ENCODE measurements at regions not wholly inside any gene's neighbourhood (a gene's known extent, or its start where the extent isn't known, plus 50 kb on each side); places are given as distances from the start of the nearest gene placed in this dataset.

GRCh38 chr1:187266051-187266450, 437.3 kb downstream of the PLA2G4A start:
- no peak for DNase-seq
- H3K4me1 Mint-ChIP-seq = no peaks in the 10 kb centered on the region
- no peak overlapping the region for H3K4me3 Mint-ChIP-seq
- no peaks in the 10 kb centered on the region for H3K36me3 Mint-ChIP-seq
- no peak for ATAC-seq
- no peaks in the 10 kb centered on the region for H3K9me3 Mint-ChIP-seq (ENCODE audit: low read depth)
- CTCF ChIA-PET = no interaction called here
- H3K27me3 Mint-ChIP-seq = no peaks in the 10 kb centered on the region
- no peak overlapping the region for H3K27ac Mint-ChIP-seq

- CTCF ChIA-PET = no interaction called here
- Mint-ChIP-seq H3K4me1 (no peaks in the 10 kb centered on the region), H3K4me3 (no peak overlapping the region), H3K27me3 (no peaks in the 10 kb centered on the region), H3K27ac (no peak overlapping the region), H3K9me3 (ENCODE audit: low read depth) (no peaks in the 10 kb centered on the region), H3K36me3 (no peaks in the 10 kb centered on the region)
- DNase-seq (no peak), ATAC-seq (no peak)
Observed at GRCh38 chr1:187267827-187268226, 439.1 kb downstream of the PLA2G4A start.

- no peak overlapping the region for H3K27ac Mint-ChIP-seq
- H3K9me3 Mint-ChIP-seq (ENCODE audit: low read depth) = no peaks in the 10 kb centered on the region
- no peaks in the 10 kb centered on the region for H3K27me3 Mint-ChIP-seq
- peaks cover 2% of the 10 kb centered on the region for H3K4me1 Mint-ChIP-seq
- ATAC-seq (no peak), DNase-seq (no peak)
- no peaks in the 10 kb centered on the region for H3K36me3 Mint-ChIP-seq
- H3K4me3 Mint-ChIP-seq = no peak overlapping the region
- CTCF ChIA-PET = no interaction called here
Observed at GRCh38 chr1:187270256-187270655, 441.5 kb downstream of the PLA2G4A start.

GRCh38 chr1:187275346-187275745, 446.6 kb downstream of the PLA2G4A start:
- no peak overlapping the region for H3K4me3 Mint-ChIP-seq
- DNase-seq (no peak), ATAC-seq (no peak)
- no peaks in the 10 kb centered on the region for H3K9me3 Mint-ChIP-seq (ENCODE audit: low read depth)
- CTCF ChIA-PET = no interaction called here
- H3K36me3 Mint-ChIP-seq = no peaks in the 10 kb centered on the region
- H3K27me3 Mint-ChIP-seq = no peaks in the 10 kb centered on the region
- no peak overlapping the region for H3K27ac Mint-ChIP-seq
- peaks cover 2% of the 10 kb centered on the region for H3K4me1 Mint-ChIP-seq

GRCh38 chr1:187275985-187276575, 447.3 kb downstream of the PLA2G4A start:
- ATAC-seq (no peak), DNase-seq (no peak)
- Mint-ChIP-seq H3K4me1 (peaks cover 2% of the 10 kb centered on the region), H3K9me3 (ENCODE audit: low read depth) (no peaks in the 10 kb centered on the region), H3K27ac (no peak overlapping the region), H3K27me3 (no peaks in the 10 kb centered on the region), H3K36me3 (no peaks in the 10 kb centered on the region), H3K4me3 (no peak overlapping the region)
- CTCF ChIA-PET = no interaction called here

GRCh38 chr1:187276677-187277076, 447.9 kb downstream of the PLA2G4A start:
- no peak for DNase-seq
- no peaks in the 10 kb centered on the region for H3K27me3 Mint-ChIP-seq
- no peaks in the 10 kb centered on the region for H3K9me3 Mint-ChIP-seq (ENCODE audit: low read depth)
- no peak overlapping the region for H3K4me3 Mint-ChIP-seq
- H3K36me3 Mint-ChIP-seq = no peaks in the 10 kb centered on the region
- CTCF ChIA-PET = no interaction called here
- ATAC-seq = no peak
- H3K4me1 Mint-ChIP-seq = peaks cover 2% of the 10 kb centered on the region
- no peak overlapping the region for H3K27ac Mint-ChIP-seq

- Mint-ChIP-seq H3K27me3 (no peaks in the 10 kb centered on the region), H3K4me3 (no peak overlapping the region), H3K9me3 (ENCODE audit: low read depth) (no peaks in the 10 kb centered on the region), H3K4me1 (peaks cover under 1% of the 10 kb centered on the region), H3K27ac (no peak overlapping the region), H3K36me3 (no peaks in the 10 kb centered on the region)
- DNase-seq (no peak), ATAC-seq (no peak)
- CTCF ChIA-PET = no interaction called here
Observed at GRCh38 chr1:187280031-187280430, 451.3 kb downstream of the PLA2G4A start.

GRCh38 chr1:187281085-187281484, 452.3 kb downstream of the PLA2G4A start:
- no peaks in the 10 kb centered on the region for H3K4me1 Mint-ChIP-seq
- H3K27ac Mint-ChIP-seq = no peak overlapping the region
- no peaks in the 10 kb centered on the region for H3K27me3 Mint-ChIP-seq
- DNase-seq = no peak
- H3K36me3 Mint-ChIP-seq = no peaks in the 10 kb centered on the region
- H3K4me3 Mint-ChIP-seq = no peak overlapping the region
- CTCF ChIA-PET = no interaction called here
- no peak for ATAC-seq
- peaks cover 3% of the 10 kb centered on the region for H3K9me3 Mint-ChIP-seq (ENCODE audit: low read depth)

GRCh38 chr1:187283984-187284383, 455.2 kb downstream of the PLA2G4A start:
- CTCF ChIA-PET = no interaction called here
- peaks cover 5% of the 10 kb centered on the region for H3K9me3 Mint-ChIP-seq (ENCODE audit: low read depth)
- DNase-seq = no peak

GRCh38 chr1:187294421-187295201, 465.9 kb downstream of the PLA2G4A start:
- no peak for ATAC-seq
- no peaks in the 10 kb centered on the region for H3K36me3 Mint-ChIP-seq
- no peaks in the 10 kb centered on the region for H3K9me3 Mint-ChIP-seq (ENCODE audit: low read depth)
- H3K4me1 Mint-ChIP-seq = no peaks in the 10 kb centered on the region
- no peak overlapping the region for H3K4me3 Mint-ChIP-seq
- no peaks in the 10 kb centered on the region for H3K27me3 Mint-ChIP-seq
- no peak for DNase-seq
- no peak overlapping the region for H3K27ac Mint-ChIP-seq
- CTCF ChIA-PET = no interaction called here

More at GRCh38 chr1:187283984-187284383, 455.2 kb downstream of the PLA2G4A start:
- Mint-ChIP-seq H3K36me3 (no peaks in the 10 kb centered on the region), H3K4me1 (no peaks in the 10 kb centered on the region), H3K4me3 (no peak overlapping the region), H3K27me3 (no peaks in the 10 kb centered on the region), H3K27ac (no peak overlapping the region)
- ATAC-seq = no peak

GRCh38 chr1:187300081-187300480, 471.3 kb downstream of the PLA2G4A start:
- ATAC-seq = no peak

GRCh38 chr1:187306710-187307415, 478.1 kb downstream of the PLA2G4A start:
- H3K27me3 Mint-ChIP-seq = no peaks in the 10 kb centered on the region
- no peak overlapping the region for H3K4me3 Mint-ChIP-seq
- no peak for ATAC-seq
- CTCF ChIA-PET = no interaction called here
- no peak overlapping the region for H3K27ac Mint-ChIP-seq
- H3K4me1 Mint-ChIP-seq = no peaks in the 10 kb centered on the region
- DNase-seq = no peak
- no peaks in the 10 kb centered on the region for H3K36me3 Mint-ChIP-seq
- H3K9me3 Mint-ChIP-seq (ENCODE audit: low read depth) = peaks cover 6% of the 10 kb centered on the region

More at GRCh38 chr1:187300081-187300480, 471.3 kb downstream of the PLA2G4A start:
- H3K9me3 Mint-ChIP-seq (ENCODE audit: low read depth) = peaks cover 3% of the 10 kb centered on the region
- no peak for DNase-seq
- no peak overlapping the region for H3K27ac Mint-ChIP-seq
- no peak overlapping the region for H3K4me3 Mint-ChIP-seq
- no peaks in the 10 kb centered on the region for H3K27me3 Mint-ChIP-seq
- no peaks in the 10 kb centered on the region for H3K36me3 Mint-ChIP-seq
- no peaks in the 10 kb centered on the region for H3K4me1 Mint-ChIP-seq
- CTCF ChIA-PET = no interaction called here

GRCh38 chr1:187310038-187310631, 481.4 kb downstream of the PLA2G4A start:
- no peaks in the 10 kb centered on the region for H3K4me1 Mint-ChIP-seq
- no peak overlapping the region for H3K27ac Mint-ChIP-seq
- no peak for DNase-seq

GRCh38 chr1:187313115-187313514, 484.4 kb downstream of the PLA2G4A start:
- no peak overlapping the region for H3K27ac Mint-ChIP-seq
- H3K4me3 Mint-ChIP-seq = no peak overlapping the region
- ATAC-seq (no peak), DNase-seq (no peak)
- CTCF ChIA-PET = no interaction called here
- no peaks in the 10 kb centered on the region for H3K36me3 Mint-ChIP-seq
- no peaks in the 10 kb centered on the region for H3K4me1 Mint-ChIP-seq
- no peaks in the 10 kb centered on the region for H3K27me3 Mint-ChIP-seq
- peaks cover 3% of the 10 kb centered on the region for H3K9me3 Mint-ChIP-seq (ENCODE audit: low read depth)

More at GRCh38 chr1:187310038-187310631, 481.4 kb downstream of the PLA2G4A start:
- CTCF ChIA-PET = no interaction called here
- no peaks in the 10 kb centered on the region for H3K36me3 Mint-ChIP-seq
- no peaks in the 10 kb centered on the region for H3K27me3 Mint-ChIP-seq
- H3K9me3 Mint-ChIP-seq (ENCODE audit: low read depth) = peaks cover 3% of the 10 kb centered on the region
- no peak for ATAC-seq
- no peak overlapping the region for H3K4me3 Mint-ChIP-seq

Data from activated CD8-positive, alpha-beta memory T cell treated with anti-CD3 and anti-CD28 coated beads, Interleukin-2, amount 10 ng/mL, durations not matched to agents 7 days and 5 days (primary cell).